ENCODE measurements at regions not wholly inside any gene's neighbourhood (a gene's known extent, or its start where the extent isn't known, plus 50 kb on each side); places are given as distances from the start of the nearest gene placed in this dataset.

- DNase-seq, result no peak
Observed at GRCh38 chr19:29324291-29324680, 111.3 kb upstream of the UQCRFS1 start.

DNA sequence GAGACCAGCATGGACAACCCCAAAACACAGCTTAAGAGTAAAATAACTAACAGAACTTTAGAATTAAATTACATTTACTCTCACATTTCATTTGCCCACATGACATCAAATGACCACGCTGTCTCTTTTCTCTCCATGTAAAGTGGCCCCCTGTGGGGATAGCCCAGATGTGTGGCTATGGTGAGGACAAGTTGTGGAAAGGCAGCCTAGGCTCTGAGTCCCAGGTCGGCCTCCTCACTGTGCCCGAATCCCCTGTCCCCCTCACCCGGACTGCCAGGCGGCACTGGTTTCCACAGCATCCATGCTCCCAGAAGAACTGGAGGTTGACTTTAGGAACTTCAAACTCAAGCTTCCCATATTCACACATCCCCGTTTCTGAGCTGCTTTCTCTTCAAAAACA, 111.8 kb upstream of the UQCRFS1 start:
- DNase-seq, result no peak

DNA sequence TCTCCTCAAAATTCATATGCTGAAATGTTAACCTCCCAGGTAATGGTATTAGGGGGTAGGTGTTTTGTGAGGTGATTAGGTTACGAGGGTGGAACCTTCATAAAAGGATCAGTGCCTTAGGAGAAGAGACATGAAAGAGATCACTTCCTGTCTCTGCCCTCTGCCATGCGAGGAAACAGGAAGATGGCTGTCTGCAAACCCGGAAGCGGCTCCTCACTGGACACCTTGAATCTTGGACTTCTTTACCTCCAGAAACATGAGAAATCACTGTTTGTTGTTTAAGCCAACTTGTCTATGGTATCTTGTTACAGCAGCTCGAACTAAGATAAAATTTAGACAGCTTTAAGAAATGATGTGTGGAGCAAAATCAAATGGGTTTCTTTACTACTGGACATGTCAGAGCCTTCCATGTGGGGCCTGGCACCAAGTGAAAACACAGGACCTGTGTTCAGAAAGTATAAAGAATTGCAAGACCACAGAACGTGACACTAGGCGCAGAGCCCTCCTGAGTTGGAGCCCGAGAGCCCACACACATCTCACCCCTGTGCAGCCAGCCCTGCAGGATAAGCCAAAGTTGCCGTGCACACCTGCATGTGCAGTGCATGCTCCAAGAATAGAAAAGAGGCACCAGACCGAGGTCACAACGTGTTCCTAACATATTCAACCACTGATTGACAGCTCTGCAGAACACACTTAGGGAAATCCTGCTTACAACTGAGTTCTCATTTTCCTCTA, 112.5 kb upstream of the UQCRFS1 start:
- DNase-seq, result no peak

DNA sequence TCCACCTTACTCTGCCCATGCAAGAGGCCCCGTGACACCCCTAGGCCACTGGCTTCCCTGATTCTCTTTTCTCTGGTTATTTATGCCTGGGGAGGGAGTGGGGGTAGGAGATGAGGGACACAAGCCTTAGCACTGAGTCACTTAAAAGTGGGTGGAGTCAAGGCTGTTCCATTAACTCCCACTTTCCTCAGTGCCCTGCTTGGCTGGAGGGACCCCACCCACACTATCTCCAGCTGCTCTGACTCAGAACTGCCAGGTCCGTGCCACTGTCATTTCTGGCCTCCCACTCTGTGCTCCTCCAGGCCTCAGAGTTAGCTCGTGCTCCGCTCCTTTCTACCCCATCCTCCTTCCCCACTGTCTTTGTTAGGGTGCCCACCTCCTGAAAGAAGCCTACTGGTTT, 113.4 kb upstream of the UQCRFS1 start:
- no peak for DNase-seq

GRCh38 chr19:29326849-29327840, 114.2 kb upstream of the UQCRFS1 start:
- no peak for DNase-seq

DNA sequence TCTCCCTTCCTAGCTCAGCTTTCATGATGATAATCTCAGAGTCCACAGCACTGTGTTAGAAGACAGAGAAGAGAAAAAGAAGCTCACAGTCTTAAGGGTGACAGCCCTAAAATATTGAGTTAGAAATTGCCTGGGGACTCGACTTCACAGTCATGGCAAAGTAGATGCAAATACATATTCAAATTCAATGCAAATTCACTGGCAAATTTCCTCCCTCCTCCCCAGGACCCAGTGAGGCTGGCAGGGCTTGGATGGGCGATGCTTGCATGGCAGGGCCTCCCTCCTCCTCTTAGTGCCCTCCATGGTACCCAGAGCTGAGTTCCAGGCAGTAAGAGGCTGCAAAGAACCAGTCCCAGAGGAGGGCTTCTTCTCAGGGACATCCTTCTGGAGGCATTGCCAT, 115.6 kb upstream of the UQCRFS1 start:
- DNase-seq, result no peak

GRCh38 chr19:29329460-29330134, 116.6 kb upstream of the UQCRFS1 start:
- no peak for DNase-seq

- DNase-seq, result no peak
Observed at GRCh38 chr19:29336425-29336824, 123.5 kb upstream of the UQCRFS1 start.

DNA sequence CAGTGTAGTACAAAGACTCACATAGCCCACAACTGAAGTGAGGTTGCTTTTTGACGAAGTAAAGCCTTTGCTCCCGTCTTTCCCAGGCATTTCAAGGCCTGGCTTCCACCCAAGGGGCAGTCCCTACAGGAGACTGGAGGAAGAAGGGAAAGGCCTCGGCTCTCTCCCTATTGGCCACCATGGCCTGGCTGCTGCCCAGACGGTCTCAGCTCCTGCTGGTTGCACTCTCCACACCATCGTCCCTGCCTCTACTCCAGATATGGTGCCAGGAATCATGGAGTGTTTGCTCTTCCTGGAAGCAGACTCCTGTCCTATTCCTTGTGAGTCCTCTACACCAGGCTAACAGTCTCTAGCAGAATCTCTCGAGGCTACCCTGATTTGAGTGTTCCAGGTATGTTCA, 124.1 kb upstream of the UQCRFS1 start:
- DNase-seq, result no peak

- DNase-seq, result no peak
Observed at GRCh38 chr19:29338480-29338879, 125.5 kb upstream of the UQCRFS1 start.

GRCh38 chr19:29342721-29343120, 129.8 kb upstream of the UQCRFS1 start:
- no peak for DNase-seq

GRCh38 chr19:29364224-29364726, 151.3 kb upstream of the UQCRFS1 start:
- DNase-seq, result no peak

GRCh38 chr19:29364999-29365398, 152.0 kb upstream of the UQCRFS1 start:
- no peak for DNase-seq

DNA sequence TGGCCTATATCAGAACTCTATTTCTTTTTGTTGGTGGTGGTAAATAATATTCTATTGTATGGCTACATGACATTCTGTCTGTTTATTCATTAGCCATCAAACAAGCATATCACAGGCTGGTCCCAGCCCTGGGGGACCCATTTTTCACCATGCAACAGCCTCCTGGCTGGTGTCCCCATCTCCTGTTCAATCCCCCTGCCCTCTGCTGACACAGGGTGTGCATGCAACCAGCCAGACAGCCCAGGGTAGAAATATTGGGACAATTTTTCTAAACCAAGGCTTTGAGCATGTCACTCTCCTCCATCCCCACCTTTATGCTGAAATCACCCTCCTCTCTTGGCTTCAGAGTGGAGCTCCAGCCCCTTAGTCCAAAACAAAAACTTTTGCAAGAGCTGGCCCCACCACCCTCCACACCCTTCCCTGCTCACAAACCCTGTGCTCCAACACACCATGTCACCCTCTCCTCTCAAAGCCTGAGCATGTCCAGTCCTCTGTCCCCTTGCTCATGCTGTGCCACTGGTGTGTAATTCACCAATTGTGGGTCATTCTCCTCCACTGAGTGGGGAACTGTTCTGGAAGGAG, 153.0 kb upstream of the UQCRFS1 start:
- DNase-seq, result no peak

GRCh38 chr19:29366757-29367156, 153.8 kb upstream of the UQCRFS1 start:
- no peak for DNase-seq

DNA sequence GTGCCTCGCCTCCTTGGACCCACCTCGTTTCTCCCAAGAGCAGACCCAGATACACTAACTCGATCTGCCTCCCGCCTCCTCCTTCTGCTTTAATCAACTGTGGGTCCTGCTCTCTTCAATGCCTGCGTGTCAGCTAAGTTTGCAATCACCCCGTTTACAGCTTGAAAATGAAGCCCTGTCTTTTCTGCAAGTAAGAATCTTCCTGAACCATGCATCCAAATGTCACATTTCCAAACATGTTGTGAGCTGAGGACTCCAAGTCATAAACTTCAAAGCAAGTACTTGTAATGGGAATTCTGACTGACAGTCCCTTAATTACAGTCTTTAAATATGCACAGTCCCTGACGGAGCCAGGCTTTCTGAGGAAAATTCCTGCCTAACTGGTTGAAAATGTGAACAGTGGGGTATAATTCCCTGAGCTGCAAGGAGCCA, 154.9 kb upstream of the UQCRFS1 start:
- no peak for DNase-seq

GRCh38 chr19:29370276-29370675, 155.5 kb upstream of the VSTM2B start:
- no peak for DNase-seq

DNA sequence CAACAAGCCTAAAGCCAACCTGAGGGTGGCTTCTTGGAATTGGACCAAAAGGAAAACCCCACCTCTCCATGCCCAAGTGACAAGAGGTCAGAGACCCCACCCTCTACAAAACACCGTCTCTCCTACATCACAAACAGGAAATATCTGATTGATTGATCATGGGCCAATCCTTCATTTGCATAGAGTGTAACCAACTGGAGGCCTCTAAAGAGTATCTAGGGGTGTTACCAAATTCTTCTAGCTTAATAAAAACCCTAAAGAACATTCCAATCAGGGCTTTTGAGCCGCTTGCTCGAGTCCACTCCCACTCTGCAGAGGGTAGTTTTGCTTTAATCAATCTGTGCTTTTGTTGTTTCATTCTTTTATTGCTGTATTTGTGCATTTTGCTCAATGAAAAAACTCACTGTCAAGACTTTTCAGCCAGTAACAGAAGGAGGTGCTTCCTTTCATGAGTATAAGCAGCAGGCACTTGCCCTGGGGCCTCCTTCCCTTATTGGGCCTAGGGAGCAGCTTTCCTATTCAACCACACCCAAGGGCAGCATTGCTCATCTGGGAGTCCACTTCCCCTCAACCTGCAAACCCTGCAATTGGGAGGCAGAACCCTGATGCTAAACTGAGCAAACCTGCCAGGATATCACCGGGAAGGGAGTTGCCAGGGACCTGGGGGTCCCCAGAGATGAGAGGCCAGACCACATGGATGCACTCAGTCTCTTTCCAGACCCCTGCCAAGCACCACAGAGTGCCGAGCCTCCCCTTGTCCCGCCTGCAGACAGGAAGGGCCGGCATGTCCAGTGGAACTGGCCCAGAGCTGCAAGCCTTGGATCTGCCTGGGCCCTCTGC, 154.3 kb upstream of the VSTM2B start:
- DNase-seq, result no peak

GRCh38 chr19:29372091-29372415, 153.7 kb upstream of the VSTM2B start:
- no peak for DNase-seq

GRCh38 chr19:29372461-29372860, 153.3 kb upstream of the VSTM2B start:
- no peak for DNase-seq

DNA sequence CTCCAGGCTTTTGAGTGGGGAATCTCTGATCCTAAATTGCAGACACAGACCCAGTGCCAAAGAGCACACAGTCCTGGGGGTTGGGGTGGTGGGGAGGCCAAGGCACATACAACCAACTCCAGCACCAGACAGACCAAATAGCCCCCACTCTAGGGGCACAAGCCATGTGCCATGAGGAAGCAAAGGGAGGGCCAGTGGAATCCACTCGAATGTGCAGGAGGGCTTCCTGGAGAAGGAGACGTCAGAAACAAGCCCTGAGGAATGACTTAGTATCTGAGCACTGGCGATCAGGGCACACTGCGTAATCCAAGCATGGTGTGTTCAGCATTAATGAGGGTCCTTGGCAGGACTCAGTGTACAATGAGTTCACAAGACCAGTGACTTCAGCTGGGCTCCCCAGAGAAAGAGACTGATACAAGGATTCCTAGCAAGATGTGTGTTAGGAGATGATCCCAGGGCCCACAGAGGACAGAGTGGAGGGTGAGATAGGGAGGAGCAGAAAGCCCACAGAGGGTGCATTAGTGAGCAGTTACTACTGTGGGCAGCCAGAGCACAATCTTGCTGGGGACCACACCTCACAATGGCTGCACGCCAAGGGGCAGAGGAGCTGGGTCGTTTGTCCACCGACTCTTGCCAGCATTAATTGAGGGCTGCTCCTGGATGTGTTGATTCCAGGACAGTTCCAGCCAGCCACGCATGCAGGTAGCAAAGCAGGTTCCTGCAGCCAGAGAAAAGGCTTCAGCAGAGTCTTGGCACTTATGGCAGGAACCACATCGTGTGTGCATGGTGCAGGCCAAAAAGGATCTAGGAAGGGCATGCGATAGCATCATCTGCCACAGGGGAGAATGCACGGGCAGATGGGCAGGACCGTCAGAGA, 152.6 kb upstream of the VSTM2B start:
- DNase-seq, result no peak
